GM18505 (cell line): ENCODE measurements at regions not wholly inside any gene's neighbourhood (a gene's known extent, or its start where the extent isn't known, plus 50 kb on each side); places are given as distances from the start of the nearest gene placed in this dataset.
"Not testable (repeated sequence)": the region's sequence is repeated elsewhere in the genome, so short reads cannot be mapped to it uniquely, and the experiment has no call there.

ENCODE experiments used
- ATAC-seq: cut with Tn5 transposase; IDR thresholded peaks from one replicate; pipeline ENCODE4 v1.9.1; 2021; ENCODE audit not compliant: unreplicated experiment
- POLR2A ChIP-seq: IDR thresholded peaks from 4 replicates; pipeline ENCODE4 v1.6.1; 2011; ENCODE audit warnings: borderline replicate concordance; ENCODE audit not compliant: insufficient read depth, insufficient read length; ENCODE audit errors: extremely low read depth

- ATAC-seq = no peak
- TF ChIP-seq POLR2A = no peak
Measured at GRCh38 chr11:97902828-97903227, 1117.9 kb upstream of the CNTN5 start.

DNA sequence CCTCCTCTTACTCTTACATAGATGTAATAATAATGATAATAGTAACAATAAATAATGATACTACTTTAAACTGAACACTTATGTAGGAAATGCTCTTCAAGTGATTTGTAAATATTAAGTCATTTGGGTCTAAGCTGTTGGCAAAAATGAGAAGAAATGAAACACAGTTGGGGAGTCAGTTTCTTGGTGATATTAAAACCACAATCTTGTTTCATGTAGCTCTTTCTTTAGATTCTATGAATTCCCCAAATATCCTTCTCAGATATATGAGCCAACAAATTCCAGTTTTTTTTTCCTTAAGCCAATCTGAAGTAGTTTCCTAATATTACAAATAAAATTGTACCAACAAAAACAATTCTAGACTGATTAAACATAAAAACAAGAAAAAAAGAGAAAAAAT, 1115.6 kb upstream of the CNTN5 start:
- ATAC-seq = no peak
- no peak for TF ChIP-seq POLR2A

GRCh38 chr11:97905671-97906070, 1115.1 kb upstream of the CNTN5 start:
- ATAC-seq = no peak
- TF ChIP-seq POLR2A = no peak

GRCh38 chr11:97908354-97908753, 1112.4 kb upstream of the CNTN5 start:
- ATAC-seq = no peak
- TF ChIP-seq POLR2A = no peak

- TF ChIP-seq POLR2A = no peak
- no peak for ATAC-seq
Measured at GRCh38 chr11:97909614-97910399, 1110.9 kb upstream of the CNTN5 start.

DNA sequence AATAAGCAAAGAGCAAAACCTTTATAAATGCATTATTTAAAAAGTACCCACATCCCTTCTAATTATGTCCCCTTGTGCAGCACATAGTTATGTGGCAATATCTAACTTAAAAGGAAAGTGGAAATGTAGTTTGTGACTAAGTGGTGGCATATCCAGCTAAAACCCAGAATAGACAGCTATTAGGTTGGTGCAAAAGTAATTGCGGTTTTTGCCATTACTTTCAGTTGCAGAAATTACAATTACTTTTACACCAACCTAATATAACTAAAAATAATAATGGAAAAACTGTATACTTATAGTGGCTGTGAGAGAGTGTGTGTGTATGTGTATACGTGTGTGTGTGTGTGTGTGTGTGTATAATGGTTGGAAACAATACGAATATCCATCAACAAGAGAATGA, 1108.1 kb upstream of the CNTN5 start:
- no peak for ATAC-seq
- no peak for TF ChIP-seq POLR2A

- ATAC-seq = not testable (repeated sequence)
Measured at GRCh38 chr11:97922933-97923332, 1097.8 kb upstream of the CNTN5 start.

DNA sequence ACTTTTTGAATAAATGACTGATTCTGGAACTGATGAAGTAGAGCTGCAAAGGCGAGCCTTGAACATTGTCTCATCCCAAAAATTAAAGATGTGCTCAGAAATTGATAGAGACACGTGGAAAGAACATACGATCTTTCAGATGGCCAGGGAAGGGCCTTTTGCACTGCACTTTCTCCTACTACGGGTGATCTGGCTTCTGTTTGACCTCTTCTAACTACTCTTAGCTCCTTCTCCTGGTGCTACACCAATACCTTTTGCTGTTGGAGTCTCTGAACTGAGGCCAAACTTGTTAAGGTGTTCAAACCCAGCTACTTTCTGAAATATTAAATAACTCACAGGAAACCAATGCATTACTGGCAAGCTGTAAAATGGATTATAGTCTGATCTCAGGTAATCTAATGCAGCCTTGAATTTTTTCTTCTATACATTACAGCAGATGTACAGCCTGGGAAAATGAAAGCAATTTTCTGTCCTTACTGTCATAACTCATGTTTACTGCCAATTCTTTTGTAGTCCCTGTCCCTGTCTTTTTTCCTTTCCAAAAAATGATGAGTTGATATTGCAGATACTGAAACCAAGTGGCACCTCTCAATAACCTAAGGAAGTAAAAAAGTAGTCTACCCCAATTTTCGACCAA, 1086.1 kb upstream of the CNTN5 start:
- no peak for TF ChIP-seq POLR2A
- no peak for ATAC-seq

DNA sequence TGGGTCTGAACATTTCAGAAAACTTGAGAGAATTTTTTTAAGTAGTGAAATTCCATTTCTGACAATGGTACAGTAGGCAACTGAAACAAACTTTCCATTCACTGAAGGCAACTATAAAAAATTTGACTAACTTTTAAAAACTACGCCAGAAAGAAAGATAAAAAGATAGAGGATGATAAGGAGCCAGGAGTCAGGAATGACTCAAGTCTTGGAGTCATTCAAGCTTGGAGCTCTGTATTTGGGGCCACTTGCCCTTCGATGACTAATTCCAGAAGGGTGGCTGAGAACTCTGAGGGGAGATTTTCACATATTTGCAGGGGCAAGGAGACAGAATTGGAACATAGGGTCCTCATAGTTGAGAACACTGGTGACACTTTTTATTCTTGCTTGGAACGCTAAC, 1083.2 kb upstream of the CNTN5 start:
- no peak for ATAC-seq
- TF ChIP-seq POLR2A = no peak

DNA sequence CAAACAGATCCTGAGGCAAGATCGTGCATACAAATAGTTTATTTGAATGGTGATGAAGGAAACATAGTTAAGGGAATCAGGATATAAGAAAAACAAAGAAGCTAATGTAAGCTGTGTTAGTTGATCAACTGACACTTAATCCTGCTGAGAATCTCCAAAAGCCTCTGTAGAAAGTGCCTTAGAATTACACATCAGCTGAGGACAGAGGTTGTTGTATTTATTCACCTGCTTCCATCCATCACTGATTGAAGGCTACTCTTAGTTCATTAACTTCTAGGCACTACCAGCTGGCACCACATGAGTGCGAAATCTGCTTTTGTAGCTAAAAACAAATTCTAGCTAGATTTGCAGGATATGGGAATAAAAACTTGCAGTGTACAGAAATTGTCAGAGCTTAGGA, 1082.0 kb upstream of the CNTN5 start:
- no peak for TF ChIP-seq POLR2A
- no peak for ATAC-seq

DNA sequence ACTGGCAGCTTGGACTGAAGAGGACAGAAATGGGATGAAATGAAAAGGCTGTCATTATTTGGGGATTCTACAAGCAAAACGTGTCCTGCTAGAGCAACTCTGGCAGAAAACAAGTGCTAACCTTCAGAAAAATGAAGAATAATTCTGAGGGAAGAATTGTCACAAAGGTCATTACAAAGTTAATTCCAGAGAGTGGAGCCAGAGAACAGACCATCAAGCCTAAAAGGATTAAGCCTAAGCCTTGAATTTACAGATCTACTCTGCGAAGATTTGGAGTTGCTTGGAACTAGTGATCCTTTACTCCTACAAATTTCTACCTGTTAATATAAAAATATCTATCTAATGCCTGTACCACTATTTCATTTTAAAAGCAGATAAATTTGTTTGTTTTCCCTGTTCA, 1077.3 kb upstream of the CNTN5 start:
- no peak for TF ChIP-seq POLR2A
- no peak for ATAC-seq

DNA sequence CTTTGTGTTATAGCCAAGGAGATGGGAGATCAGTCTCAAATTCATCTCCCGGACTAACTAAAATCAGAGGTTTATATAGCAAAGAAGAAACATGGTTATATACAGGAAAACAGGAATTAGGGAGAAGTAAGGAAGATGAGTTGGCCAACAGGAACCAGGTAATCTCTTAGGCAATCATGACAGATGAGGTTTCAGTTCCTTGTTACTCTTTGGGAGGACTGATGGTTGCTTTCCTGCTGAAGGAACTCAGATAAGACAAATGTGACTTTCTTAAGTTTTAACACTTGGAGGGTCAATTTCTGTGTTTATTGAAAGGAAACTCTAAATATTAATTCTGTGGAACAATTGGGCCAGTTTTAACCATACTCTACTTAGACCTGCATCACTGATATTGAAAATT, 1072.0 kb upstream of the CNTN5 start:
- no peak for ATAC-seq
- TF ChIP-seq POLR2A = no peak

DNA sequence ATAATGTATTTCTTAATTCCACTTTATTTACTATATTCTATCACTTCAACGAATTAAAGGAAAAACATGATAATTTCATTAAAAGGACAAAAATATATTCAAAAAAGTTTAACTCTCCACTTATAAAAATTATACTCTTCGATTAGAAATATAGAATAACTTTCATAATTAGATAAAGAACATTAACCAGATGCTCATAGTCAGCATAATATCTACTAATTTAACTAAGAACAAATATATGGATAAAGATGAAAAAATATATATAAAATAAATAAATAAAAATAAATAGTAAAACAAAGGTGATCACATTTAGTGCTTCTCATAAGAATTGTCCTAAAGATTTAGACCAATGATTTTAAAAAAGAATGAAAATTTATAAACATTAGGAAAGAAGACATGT, 1065.2 kb upstream of the CNTN5 start:
- no peak for TF ChIP-seq POLR2A
- no peak for ATAC-seq

GRCh38 chr11:97956904-97957303, 1063.8 kb upstream of the CNTN5 start:
- no peak for TF ChIP-seq POLR2A
- ATAC-seq = no peak
